Upper lobe of right lung (tissue), 1 donor: ENCODE measurements at regions not wholly inside any gene's neighbourhood (a gene's known extent, or its start where the extent isn't known, plus 50 kb on each side); places are given as distances from the start of the nearest gene placed in this dataset.
A peak's percentile ranks its signal among the peaks of the same experiment; 100 is the strongest.

ENCODE experiments used
- ATAC-seq: fragments of 200-7000 bp; cut with Tn5 transposase; one replicate; pipeline ENCODE4 v1.9.1; 2020; ENCODE audit warnings: mild to moderate bottlenecking, moderate library complexity
- DNase-seq: peaks from one replicate; pipeline ENCODE4 v3.0.0-alpha.2; 2020
- H3K27ac ChIP-seq: fragments of 200-600 bp; one replicate; pipeline ENCODE4 v1.8.0; 2022
- H3K27me3 ChIP-seq: fragments of 200-600 bp; one replicate; pipeline ENCODE4 v1.8.0; 2022; ENCODE audit warnings: mild to moderate bottlenecking
- H3K36me3 ChIP-seq: fragments of 200-600 bp; one replicate; pipeline ENCODE4 v1.8.0; 2022
- H3K4me1 ChIP-seq: fragments of 200-600 bp; one replicate; pipeline ENCODE4 v1.8.0; 2022
- H3K4me3 ChIP-seq: fragments of 200-600 bp; one replicate; pipeline ENCODE4 v1.8.0; 2022; ENCODE audit warnings: mild to moderate bottlenecking
- H3K9me3 ChIP-seq: fragments of 200-600 bp; one replicate; pipeline ENCODE4 v1.8.0; 2022
- intact Hi-C: fragments of 100-400 bp; cut with DNase I; formaldehyde crosslinking; loops from one replicate; pipeline ENCODE4 v1.11.0; 2022
- TF ChIP-seq, protein P1 (sequence below): fragments of 200-600 bp; IDR thresholded peaks from one replicate; pipeline ENCODE4 v1.8.0; 2022; ENCODE audit warnings: antibody characterized with exemption
- donor health status: DM: no; HTN: yes; CAD: no; lungs with severe emphysema.

DNA sequence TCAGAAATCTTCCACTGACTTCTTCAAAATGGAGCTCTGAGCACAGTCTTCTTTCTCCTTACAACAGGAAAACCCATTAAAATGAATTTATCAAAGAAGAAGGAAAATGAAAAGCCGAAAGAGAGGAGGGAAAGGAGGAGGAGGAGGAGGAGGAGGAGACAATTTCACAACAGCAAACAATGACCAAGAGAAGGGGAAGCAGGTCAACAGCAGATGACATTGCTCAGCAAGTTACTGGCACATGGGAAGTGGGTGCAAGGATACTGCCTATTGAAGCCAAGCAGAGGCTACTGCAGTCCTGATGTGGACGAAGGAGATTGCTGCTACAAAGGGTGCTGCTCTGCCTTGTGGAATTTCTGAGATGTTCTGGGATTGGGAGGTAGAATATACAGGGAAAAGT is 140.0 kb upstream of the FOXN2 start:
- intact Hi-C loops: no loop called here
- Histone ChIP-seq H3K27me3 (no peaks in the 10 kb centered on the region), H3K4me3 (no peak overlapping the region), H3K4me1 (no peaks in the 10 kb centered on the region), H3K27ac (no peak overlapping the region), H3K36me3 (no peaks in the 10 kb centered on the region), H3K9me3 (no peaks in the 10 kb centered on the region)
- TF ChIP-seq, protein P1, sequence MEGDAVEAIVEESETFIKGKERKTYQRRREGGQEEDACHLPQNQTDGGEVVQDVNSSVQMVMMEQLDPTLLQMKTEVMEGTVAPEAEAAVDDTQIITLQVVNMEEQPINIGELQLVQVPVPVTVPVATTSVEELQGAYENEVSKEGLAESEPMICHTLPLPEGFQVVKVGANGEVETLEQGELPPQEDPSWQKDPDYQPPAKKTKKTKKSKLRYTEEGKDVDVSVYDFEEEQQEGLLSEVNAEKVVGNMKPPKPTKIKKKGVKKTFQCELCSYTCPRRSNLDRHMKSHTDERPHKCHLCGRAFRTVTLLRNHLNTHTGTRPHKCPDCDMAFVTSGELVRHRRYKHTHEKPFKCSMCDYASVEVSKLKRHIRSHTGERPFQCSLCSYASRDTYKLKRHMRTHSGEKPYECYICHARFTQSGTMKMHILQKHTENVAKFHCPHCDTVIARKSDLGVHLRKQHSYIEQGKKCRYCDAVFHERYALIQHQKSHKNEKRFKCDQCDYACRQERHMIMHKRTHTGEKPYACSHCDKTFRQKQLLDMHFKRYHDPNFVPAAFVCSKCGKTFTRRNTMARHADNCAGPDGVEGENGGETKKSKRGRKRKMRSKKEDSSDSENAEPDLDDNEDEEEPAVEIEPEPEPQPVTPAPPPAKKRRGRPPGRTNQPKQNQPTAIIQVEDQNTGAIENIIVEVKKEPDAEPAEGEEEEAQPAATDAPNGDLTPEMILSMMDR: no peak
- DNase-seq (no peak), ATAC-seq (peak; percentile 88)

DNA sequence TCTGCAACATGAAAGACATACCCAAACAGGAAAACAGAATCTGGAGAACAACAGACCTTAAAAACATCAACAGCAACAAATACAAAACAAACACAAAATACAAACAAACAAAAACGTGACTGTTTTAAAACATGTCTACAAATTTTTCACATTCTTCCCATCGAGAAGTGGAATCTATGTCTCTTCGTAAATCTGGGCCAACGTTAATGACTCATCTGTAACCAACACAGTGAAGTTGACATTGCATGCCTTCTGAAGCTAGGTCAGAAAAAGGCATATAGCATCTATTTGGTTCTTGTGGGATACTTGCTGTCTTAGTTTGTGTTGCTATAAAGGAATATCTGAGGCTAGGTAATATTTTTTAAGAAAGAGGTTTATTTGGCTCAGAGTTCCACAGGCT is 139.2 kb upstream of the FOXN2 start:
- H3K9me3 ChIP-seq: no peaks in the 10 kb centered on the region
- H3K4me1 ChIP-seq: no peaks in the 10 kb centered on the region
- intact Hi-C loops: no loop called here
- H3K36me3 ChIP-seq: no peaks in the 10 kb centered on the region
- TF ChIP-seq, protein P1: no peak
- no peak for ATAC-seq
- no peaks in the 10 kb centered on the region for H3K27me3 ChIP-seq
- DNase-seq: no peak
- no peak overlapping the region for H3K4me3 ChIP-seq
- H3K27ac ChIP-seq: no peak overlapping the region

DNA sequence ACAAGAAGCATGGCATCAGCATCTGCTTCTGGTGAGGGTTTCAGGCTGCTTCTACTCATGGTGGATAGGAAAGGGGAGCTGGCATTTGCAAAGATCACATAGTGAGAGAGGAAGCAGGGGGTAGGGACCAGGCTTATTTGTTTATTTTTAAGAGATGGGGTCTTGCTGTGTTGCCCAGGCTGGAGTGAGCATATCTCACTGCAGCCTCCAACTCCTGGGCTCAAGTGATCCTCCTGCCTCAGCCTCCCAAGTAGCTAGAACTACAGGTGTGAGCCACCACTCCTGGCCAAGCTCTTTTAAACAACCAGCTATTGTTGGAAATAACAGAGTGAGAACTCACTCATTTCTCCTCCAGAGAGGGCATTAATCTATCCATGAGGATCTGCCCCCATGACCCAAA is 138.8 kb upstream of the FOXN2 start:
- intact Hi-C loops: no loop called here
- TF ChIP-seq, protein P1: no peak
- H3K4me3 ChIP-seq: no peak overlapping the region
- DNase-seq (no peak), ATAC-seq (no peak)
- no peak overlapping the region for H3K27ac ChIP-seq
- H3K36me3 ChIP-seq: no peaks in the 10 kb centered on the region
- no peaks in the 10 kb centered on the region for H3K9me3 ChIP-seq
- no peaks in the 10 kb centered on the region for H3K27me3 ChIP-seq
- no peaks in the 10 kb centered on the region for H3K4me1 ChIP-seq

DNA sequence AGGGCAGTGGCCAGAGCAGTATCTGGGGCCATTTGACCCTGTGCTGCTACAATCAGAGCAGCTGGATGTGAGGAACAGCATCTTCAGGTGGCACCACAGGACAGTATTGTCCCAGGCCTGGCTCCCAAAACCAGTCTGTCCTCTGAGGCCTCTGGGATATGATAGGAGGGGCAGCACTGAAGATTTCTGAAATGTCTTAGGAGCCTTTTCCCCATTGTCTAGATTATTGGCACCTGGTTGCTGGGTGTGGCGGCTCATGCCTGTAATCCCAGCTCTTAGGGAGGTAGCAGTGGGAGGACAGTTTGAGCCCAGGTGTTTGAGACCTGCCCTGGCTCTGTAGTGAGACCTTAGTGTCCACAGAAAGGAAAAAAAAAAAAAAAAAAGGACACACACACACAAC is 137.6 kb upstream of the FOXN2 start:
- no peak for ATAC-seq
- Histone ChIP-seq H3K4me1 (no peaks in the 10 kb centered on the region), H3K4me3 (no peak overlapping the region), H3K27ac (no peak overlapping the region), H3K27me3 (no peaks in the 10 kb centered on the region), H3K36me3 (no peaks in the 10 kb centered on the region), H3K9me3 (no peaks in the 10 kb centered on the region)
- intact Hi-C loops: no loop called here
- DNase-seq: no peak
- TF ChIP-seq, protein P1: no peak

DNA sequence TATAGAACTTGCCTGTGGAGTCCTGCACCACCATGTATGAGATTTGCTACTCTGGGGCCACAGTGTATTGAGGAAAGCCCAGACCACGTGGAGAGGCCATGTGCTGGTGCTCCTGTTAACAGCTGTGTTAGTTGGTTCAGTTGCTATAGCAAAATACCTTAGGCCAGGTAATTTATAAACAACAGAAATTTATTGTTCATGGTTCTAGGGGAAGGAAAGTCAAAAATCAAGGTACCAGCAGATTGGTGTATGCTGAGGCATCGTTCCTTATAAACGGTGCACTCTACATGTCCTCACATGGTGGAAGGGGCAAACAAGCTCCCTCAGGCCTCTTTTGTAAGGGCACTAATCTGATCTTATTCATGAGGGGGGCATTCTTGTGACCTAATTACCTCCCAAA is 135.9 kb upstream of the FOXN2 start:
- no peak overlapping the region for H3K27ac ChIP-seq
- ATAC-seq (no peak), DNase-seq (no peak)
- no peaks in the 10 kb centered on the region for H3K27me3 ChIP-seq
- no peaks in the 10 kb centered on the region for H3K36me3 ChIP-seq
- intact Hi-C loops: no loop called here
- no peaks in the 10 kb centered on the region for H3K4me1 ChIP-seq
- no peaks in the 10 kb centered on the region for H3K9me3 ChIP-seq
- no peak overlapping the region for H3K4me3 ChIP-seq
- TF ChIP-seq, protein P1: no peak

DNA sequence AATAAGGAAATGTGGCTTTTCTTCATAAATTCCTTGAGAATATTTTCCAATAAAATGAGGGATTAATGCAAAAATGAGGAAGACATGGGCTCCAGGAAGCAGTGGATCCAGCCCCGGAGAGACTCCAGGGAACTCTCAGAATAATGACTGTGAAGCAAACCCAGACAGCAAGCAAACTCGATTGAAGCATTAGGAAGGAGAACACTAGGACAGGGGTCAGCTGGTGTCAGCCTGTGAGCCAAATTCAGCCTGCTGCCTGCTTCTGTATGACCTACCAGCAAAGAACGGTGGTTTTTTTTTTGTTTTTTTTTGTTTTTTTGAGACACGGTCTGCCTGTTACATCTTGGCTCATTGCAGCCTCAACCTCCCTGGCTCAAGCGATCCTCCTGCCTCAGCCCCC is 133.9 kb upstream of the FOXN2 start:
- H3K27ac ChIP-seq: no peak overlapping the region
- intact Hi-C loops: no loop called here

More for the DNA sequence above, 133.9 kb upstream of the FOXN2 start:
- Histone ChIP-seq H3K4me3 (no peak overlapping the region), H3K4me1 (no peaks in the 10 kb centered on the region), H3K27me3 (no peaks in the 10 kb centered on the region), H3K36me3 (no peaks in the 10 kb centered on the region), H3K9me3 (no peaks in the 10 kb centered on the region)
- ATAC-seq (peak; percentile 73), DNase-seq (no peak)
- TF ChIP-seq, protein P1: no peak
